Neural cell (in vitro differentiated cells): ENCODE measurements at regions not wholly inside any gene's neighbourhood (a gene's known extent, or its start where the extent isn't known, plus 50 kb on each side); places are given as distances from the start of the nearest gene placed in this dataset.
A peak's percentile ranks its signal among the peaks of the same experiment; 100 is the strongest.

Experiments used
- H2AFZ ChIP-seq: fragments of 200-600, 300-800 bp; sonication (generic), shearing (Covaris generic); 2 replicates; pipeline ENCODE4 v1.6.0; 2014; ENCODE audit warnings: low read depth, mild to moderate bottlenecking, antibody characterized with exemption, low read length, moderate library complexity
- H3F3A ChIP-seq: fragments of 200-600 bp; shearing (Covaris generic); 2 replicates; pipeline ENCODE4 v1.6.1; 2016; ENCODE audit warnings: mild to moderate bottlenecking, moderate library complexity, mixed read lengths, antibody characterized with exemption, low read length; ENCODE audit not compliant: insufficient read depth, poor library complexity, severe bottlenecking
- H3K27ac ChIP-seq: fragments of 200-600, 300-800 bp; sonication (generic), shearing (Covaris generic); 2 replicates; pipeline ENCODE4 v1.5.1; 2014; ENCODE audit warnings: mild to moderate bottlenecking, low read length, moderate library complexity
- H3K27me3 ChIP-seq: fragments of 300-800, 200-600 bp; sonication (generic), shearing (Covaris generic); 2 replicates; pipeline ENCODE4 v1.6.0; 2014; ENCODE audit warnings: mild to moderate bottlenecking, low read depth, low read length, moderate library complexity; ENCODE audit not compliant: insufficient read depth
- H3K36me3 ChIP-seq: fragments of 300-800, 200-600 bp; sonication (generic), shearing (Covaris generic); 2 replicates; pipeline ENCODE4 v1.5.1; 2014; ENCODE audit warnings: mild to moderate bottlenecking, antibody characterized with exemption, low read length, moderate library complexity; ENCODE audit not compliant: insufficient read depth
- H3K4me2 ChIP-seq: fragments of 300-800, 200-600 bp; sonication (generic), shearing (Covaris generic); 2 replicates; pipeline ENCODE4 v1.6.0; 2014; ENCODE audit warnings: mild to moderate bottlenecking, low read length
- H3K4me3 ChIP-seq: fragments of 300-800, 200-600 bp; sonication (generic), shearing (Covaris generic); 2 replicates; pipeline ENCODE4 v1.5.1; 2014; ENCODE audit warnings: mild to moderate bottlenecking, low read length, moderate library complexity
- H3K79me2 ChIP-seq: fragments of 200-600 bp; shearing (Covaris generic); replicated peaks from 2 replicates; pipeline ENCODE4 v1.6.0; 2014; ENCODE audit warnings: mild to moderate bottlenecking, low read length, moderate library complexity; ENCODE audit not compliant: insufficient read depth
- H3K9ac ChIP-seq: fragments of 300-800, 200-600 bp; sonication (generic), shearing (Covaris generic); 2 replicates; pipeline ENCODE4 v1.6.1; 2016; ENCODE audit warnings: mild to moderate bottlenecking, low read length, mixed read lengths
- H3K9me2 ChIP-seq: fragments of 200-600 bp; shearing (Covaris generic); 2 replicates; pipeline ENCODE4 v1.6.1; 2016; ENCODE audit warnings: mild to moderate bottlenecking, low read length, mixed read lengths; ENCODE audit not compliant: insufficient read depth
- H3K9me3 ChIP-seq: fragments of 200-600, 300-800 bp; sonication (generic), shearing (Covaris generic); 2 replicates; pipeline ENCODE4 v1.6.1; 2016; ENCODE audit warnings: mild to moderate bottlenecking, mixed run types, low read length, moderate library complexity, mixed read lengths
- H4K20me1 ChIP-seq: fragments of 200-600 bp; shearing (Covaris generic); 2 replicates; pipeline ENCODE4 v1.6.1; 2016; ENCODE audit warnings: mild to moderate bottlenecking, mixed run types; ENCODE audit not compliant: insufficient read depth
- EP300 ChIP-seq: fragments of 450-650 bp; conservative IDR thresholded peaks from 2 replicates; pipeline ENCODE4 v1.6.1; 2014; ENCODE audit warnings: antibody characterized with exemption, mild to moderate bottlenecking, moderate library complexity; ENCODE audit not compliant: poor library complexity, severe bottlenecking
- EZH2 ChIP-seq: fragments of 200-600, 300-800 bp; shearing (Covaris generic), sonication (generic); IDR thresholded peaks from 2 replicates; pipeline ENCODE4 v1.6.1; 2014; ENCODE audit warnings: antibody characterized with exemption, low read length, borderline replicate concordance, mild to moderate bottlenecking; ENCODE audit not compliant: insufficient read depth, poor library complexity, severe bottlenecking
- MXI1 ChIP-seq: fragments of 450-650 bp; conservative IDR thresholded peaks from 2 replicates; pipeline ENCODE4 v1.6.1; 2014; ENCODE audit warnings: antibody characterized with exemption, mild to moderate bottlenecking; ENCODE audit not compliant: poor library complexity, severe bottlenecking
- POLR2AphosphoS5 ChIP-seq: IDR thresholded peaks from 2 replicates; pipeline ENCODE4 v1.6.1; 2012
- RAD21 ChIP-seq: fragments of 450-650 bp; conservative IDR thresholded peaks from 2 replicates; pipeline ENCODE4 v1.6.1; 2014; ENCODE audit warnings: antibody characterized with exemption, mild to moderate bottlenecking, moderate library complexity
- SMC3 ChIP-seq: fragments of 450-650 bp; conservative IDR thresholded peaks from 2 replicates; pipeline ENCODE4 v1.6.1; 2014; ENCODE audit warnings: antibody characterized with exemption, mild to moderate bottlenecking, moderate library complexity; ENCODE audit not compliant: poor library complexity
- TAF1 ChIP-seq: IDR thresholded peaks from 2 replicates; pipeline ENCODE4 v1.6.1; 2012; ENCODE audit warnings: low read depth
- TF ChIP-seq, protein P1 (sequence below): fragments of 450-650 bp; IDR thresholded peaks from 2 replicates; pipeline ENCODE4 v1.5.1; 2014; ENCODE audit warnings: antibody characterized with exemption, mild to moderate bottlenecking, moderate library complexity; ENCODE audit not compliant: poor library complexity, severe bottlenecking
- TF ChIP-seq, protein P2 (sequence below): IDR thresholded peaks from 2 replicates; pipeline ENCODE4 v1.6.1; 2012; ENCODE audit warnings: borderline replicate concordance

DNA sequence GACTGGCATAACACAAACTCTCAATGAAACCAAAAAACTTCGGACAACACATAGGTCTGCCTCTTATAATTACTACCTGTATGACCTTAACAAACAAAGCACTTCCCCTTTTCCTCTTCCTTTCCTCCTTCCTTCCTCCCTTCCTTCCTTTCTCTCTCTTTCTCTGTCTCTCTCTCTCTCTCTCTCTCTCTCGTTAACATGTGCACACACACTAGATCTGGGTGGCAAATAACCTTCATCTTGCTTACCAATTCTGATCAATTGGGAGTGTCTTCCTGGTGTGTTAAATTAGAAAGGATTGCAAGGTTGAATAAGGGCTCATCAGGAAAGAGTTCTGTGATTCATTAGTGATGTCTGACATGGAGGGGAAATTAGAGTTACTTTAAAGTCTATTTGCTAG is 307.8 kb upstream of the PRKD1 start:
- Histone ChIP-seq H3F3A (peaks cover 4% of the 10 kb centered on the region), H4K20me1 (no peaks in the 10 kb centered on the region), H3K27me3 (no peaks in the 10 kb centered on the region), H3K4me2 (no peak overlapping the region), H3K27ac (no peak overlapping the region), H3K79me2 (no peaks in the 10 kb centered on the region), H3K9ac (no peak overlapping the region), H2AFZ (no peak overlapping the region), H3K9me3 (no peaks in the 10 kb centered on the region), H3K9me2 (no peaks in the 10 kb centered on the region), H3K4me3 (no peak overlapping the region), H3K36me3 (no peaks in the 10 kb centered on the region)
- TF ChIP-seq, protein P1, sequence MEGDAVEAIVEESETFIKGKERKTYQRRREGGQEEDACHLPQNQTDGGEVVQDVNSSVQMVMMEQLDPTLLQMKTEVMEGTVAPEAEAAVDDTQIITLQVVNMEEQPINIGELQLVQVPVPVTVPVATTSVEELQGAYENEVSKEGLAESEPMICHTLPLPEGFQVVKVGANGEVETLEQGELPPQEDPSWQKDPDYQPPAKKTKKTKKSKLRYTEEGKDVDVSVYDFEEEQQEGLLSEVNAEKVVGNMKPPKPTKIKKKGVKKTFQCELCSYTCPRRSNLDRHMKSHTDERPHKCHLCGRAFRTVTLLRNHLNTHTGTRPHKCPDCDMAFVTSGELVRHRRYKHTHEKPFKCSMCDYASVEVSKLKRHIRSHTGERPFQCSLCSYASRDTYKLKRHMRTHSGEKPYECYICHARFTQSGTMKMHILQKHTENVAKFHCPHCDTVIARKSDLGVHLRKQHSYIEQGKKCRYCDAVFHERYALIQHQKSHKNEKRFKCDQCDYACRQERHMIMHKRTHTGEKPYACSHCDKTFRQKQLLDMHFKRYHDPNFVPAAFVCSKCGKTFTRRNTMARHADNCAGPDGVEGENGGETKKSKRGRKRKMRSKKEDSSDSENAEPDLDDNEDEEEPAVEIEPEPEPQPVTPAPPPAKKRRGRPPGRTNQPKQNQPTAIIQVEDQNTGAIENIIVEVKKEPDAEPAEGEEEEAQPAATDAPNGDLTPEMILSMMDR, result no peak
- TF ChIP-seq MXI1, result no peak

GRCh38 chr14:30238936-30239335 is 311.3 kb upstream of the PRKD1 start:
- Histone ChIP-seq H3K79me2 (no peaks in the 10 kb centered on the region), H3K9ac (no peak overlapping the region), H3K27me3 (no peaks in the 10 kb centered on the region), H3K4me3 (no peak overlapping the region), H3K27ac (peak overlapping the region; percentile 99), H4K20me1 (no peaks in the 10 kb centered on the region), H3K9me3 (no peaks in the 10 kb centered on the region), H3K4me2 (no peak overlapping the region), H2AFZ (no peak overlapping the region), H3K9me2 (no peaks in the 10 kb centered on the region), H3K36me3 (no peaks in the 10 kb centered on the region), H3F3A (peaks cover 21% of the 10 kb centered on the region)
- TF ChIP-seq MXI1 (no peak), SMC3 (no peak), RAD21 (no peak), EP300 (no peak), EZH2 (no peak), POLR2AphosphoS5 (no peak), TAF1 (no peak)
- TF ChIP-seq, protein P2, sequence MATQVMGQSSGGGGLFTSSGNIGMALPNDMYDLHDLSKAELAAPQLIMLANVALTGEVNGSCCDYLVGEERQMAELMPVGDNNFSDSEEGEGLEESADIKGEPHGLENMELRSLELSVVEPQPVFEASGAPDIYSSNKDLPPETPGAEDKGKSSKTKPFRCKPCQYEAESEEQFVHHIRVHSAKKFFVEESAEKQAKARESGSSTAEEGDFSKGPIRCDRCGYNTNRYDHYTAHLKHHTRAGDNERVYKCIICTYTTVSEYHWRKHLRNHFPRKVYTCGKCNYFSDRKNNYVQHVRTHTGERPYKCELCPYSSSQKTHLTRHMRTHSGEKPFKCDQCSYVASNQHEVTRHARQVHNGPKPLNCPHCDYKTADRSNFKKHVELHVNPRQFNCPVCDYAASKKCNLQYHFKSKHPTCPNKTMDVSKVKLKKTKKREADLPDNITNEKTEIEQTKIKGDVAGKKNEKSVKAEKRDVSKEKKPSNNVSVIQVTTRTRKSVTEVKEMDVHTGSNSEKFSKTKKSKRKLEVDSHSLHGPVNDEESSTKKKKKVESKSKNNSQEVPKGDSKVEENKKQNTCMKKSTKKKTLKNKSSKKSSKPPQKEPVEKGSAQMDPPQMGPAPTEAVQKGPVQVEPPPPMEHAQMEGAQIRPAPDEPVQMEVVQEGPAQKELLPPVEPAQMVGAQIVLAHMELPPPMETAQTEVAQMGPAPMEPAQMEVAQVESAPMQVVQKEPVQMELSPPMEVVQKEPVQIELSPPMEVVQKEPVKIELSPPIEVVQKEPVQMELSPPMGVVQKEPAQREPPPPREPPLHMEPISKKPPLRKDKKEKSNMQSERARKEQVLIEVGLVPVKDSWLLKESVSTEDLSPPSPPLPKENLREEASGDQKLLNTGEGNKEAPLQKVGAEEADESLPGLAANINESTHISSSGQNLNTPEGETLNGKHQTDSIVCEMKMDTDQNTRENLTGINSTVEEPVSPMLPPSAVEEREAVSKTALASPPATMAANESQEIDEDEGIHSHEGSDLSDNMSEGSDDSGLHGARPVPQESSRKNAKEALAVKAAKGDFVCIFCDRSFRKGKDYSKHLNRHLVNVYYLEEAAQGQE, result no peak
- TF ChIP-seq, protein P1, result no peak
